GM12864 (cell line): ENCODE measurements at regions not wholly inside any gene's neighbourhood (a gene's known extent, or its start where the extent isn't known, plus 50 kb on each side); places are given as distances from the start of the nearest gene placed in this dataset.

Experiments
- DNase-seq: peaks from one replicate; pipeline ENCODE4 v3.0.0-alpha.2; 2011; ENCODE audit warnings: low read depth
- H3K4me3 ChIP-seq: 2 replicates; pipeline ENCODE4 v1.5.1; 2011; ENCODE audit warnings: mild to moderate bottlenecking, low read depth, low read length, control low read depth
- CTCF ChIP-seq: IDR thresholded peaks from 2 replicates; pipeline ENCODE4 v1.5.1; 2011; ENCODE audit warnings: low read depth, mild to moderate bottlenecking, moderate library complexity, low read length, control low read depth, inconsistent platforms; ENCODE audit errors: missing control alignments

- DNase-seq: no peak
These were observed 110.2 kb upstream of the FGF10 start for GRCh38 chr5:44499381-44499780.

GRCh38 chr5:44497606-44498005, 108.4 kb upstream of the FGF10 start:
- DNase-seq: no peak
- no peak overlapping the region for H3K4me3 ChIP-seq
- no peak for TF ChIP-seq CTCF

More at GRCh38 chr5:44499381-44499780, 110.2 kb upstream of the FGF10 start:
- no peak overlapping the region for H3K4me3 ChIP-seq
- TF ChIP-seq CTCF: no peak

GRCh38 chr5:44495280-44495679, 106.1 kb upstream of the FGF10 start:
- no peak for TF ChIP-seq CTCF
- DNase-seq: no peak
- no peak overlapping the region for H3K4me3 ChIP-seq

GRCh38 chr5:44489759-44490158, 100.5 kb upstream of the FGF10 start:
- DNase-seq: no peak
- H3K4me3 ChIP-seq: no peak overlapping the region
- no peak for TF ChIP-seq CTCF

GRCh38 chr5:44486591-44486990, 97.4 kb upstream of the FGF10 start:
- TF ChIP-seq CTCF: no peak
- DNase-seq: no peak
- no peak overlapping the region for H3K4me3 ChIP-seq

GRCh38 chr5:44454002-44454401, 64.8 kb upstream of the FGF10 start:
- H3K4me3 ChIP-seq: no peak overlapping the region
- no peak for DNase-seq
- no peak for TF ChIP-seq CTCF

- no peak for DNase-seq
- no peak for TF ChIP-seq CTCF
- no peak overlapping the region for H3K4me3 ChIP-seq
These were observed 57.2 kb upstream of the FGF10 start for GRCh38 chr5:44446399-44446798.
